GM12892 (cell line): ENCODE measurements at regions not wholly inside any gene's neighbourhood (a gene's known extent, or its start where the extent isn't known, plus 50 kb on each side); places are given as distances from the start of the nearest gene placed in this dataset.

Experiments
- POLR2A ChIP-seq: IDR thresholded peaks from 2 replicates; pipeline ENCODE4 v1.6.1; 2011; ENCODE audit warnings: low read depth, low read length, control low read depth
- POLR2AphosphoS5 ChIP-seq: IDR thresholded peaks from 2 replicates; pipeline ENCODE4 v1.6.1; 2011; ENCODE audit warnings: low read depth, low read length, control low read depth
- TAF1 ChIP-seq: IDR thresholded peaks from 2 replicates; pipeline ENCODE4 v1.6.1; 2011; ENCODE audit warnings: low read depth, mild to moderate bottlenecking, control low read depth, low read length, borderline replicate concordance

DNA sequence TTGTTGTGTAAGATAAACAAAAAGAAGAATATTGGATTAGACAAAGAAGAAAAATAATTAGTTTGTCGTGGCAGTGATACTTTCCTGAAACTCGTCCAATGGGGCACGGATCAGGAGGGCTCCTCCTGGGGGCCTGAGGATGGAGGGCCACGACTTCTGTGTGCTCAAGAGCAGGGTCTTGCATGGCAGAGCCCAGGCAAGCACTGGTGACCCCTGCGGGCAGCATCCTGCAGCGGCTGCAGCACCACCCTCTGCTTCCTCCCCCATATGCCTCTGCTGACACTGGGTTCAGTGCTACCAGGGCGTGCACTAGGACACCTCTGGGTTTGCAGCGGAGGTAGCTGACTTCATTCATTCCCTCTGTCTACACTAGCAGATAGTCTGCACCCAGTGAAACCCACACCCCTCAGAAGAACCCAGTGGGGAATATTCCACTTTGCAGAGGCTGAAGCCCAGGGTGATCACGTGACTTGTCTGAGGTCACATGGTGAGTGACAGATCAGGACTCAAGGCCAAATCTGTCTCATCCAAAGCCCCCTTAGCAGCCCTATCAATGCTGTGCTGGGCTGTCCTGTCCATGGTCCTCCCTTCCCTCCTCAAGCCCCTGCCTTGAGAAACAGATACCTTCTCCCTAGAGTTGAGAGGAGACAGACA lies 375.5 kb downstream of the TCERG1L start:
- TF ChIP-seq POLR2A (no peak), POLR2AphosphoS5 (no peak), TAF1 (no peak)
